ENCODE measurements at regions not wholly inside any gene's neighbourhood (a gene's known extent, or its start where the extent isn't known, plus 50 kb on each side); places are given as distances from the start of the nearest gene placed in this dataset.
"Not testable (repeated sequence)": the region's sequence is repeated elsewhere in the genome, so short reads cannot be mapped to it uniquely, and the experiment has no call there.

GRCh38 chr9:100813871-100814270, 214.7 kb upstream of the PLPPR1 start:
- no peak for DNase-seq (ENCODE audit: low read depth)

- no peak for DNase-seq (ENCODE audit: low read depth)
These were observed 208.5 kb upstream of the PLPPR1 start for GRCh38 chr9:100819980-100820379.

- not testable (repeated sequence) for DNase-seq (ENCODE audit: low read depth)
These were observed 195.5 kb upstream of the PLPPR1 start for GRCh38 chr9:100833035-100833434.

- DNase-seq (ENCODE audit: low read depth), result no peak
These were observed 189.7 kb upstream of the PLPPR1 start for GRCh38 chr9:100838857-100839256.

GRCh38 chr9:100848726-100849125, 179.8 kb upstream of the PLPPR1 start:
- DNase-seq (ENCODE audit: low read depth), result no peak

- DNase-seq (ENCODE audit: low read depth), result no peak
These were observed 176.4 kb upstream of the PLPPR1 start for GRCh38 chr9:100852088-100852487.

GRCh38 chr9:100856238-100856637, 172.3 kb upstream of the PLPPR1 start:
- no peak for DNase-seq (ENCODE audit: low read depth)

GRCh38 chr9:100865111-100865510, 163.4 kb upstream of the PLPPR1 start:
- no peak for DNase-seq (ENCODE audit: low read depth)

GRCh38 chr9:100865648-100866047, 162.9 kb upstream of the PLPPR1 start:
- DNase-seq (ENCODE audit: low read depth), result no peak

- no peak for DNase-seq (ENCODE audit: low read depth)
These were observed 159.2 kb upstream of the PLPPR1 start for GRCh38 chr9:100869326-100869725.

GRCh38 chr9:100879884-100880283, 148.6 kb upstream of the PLPPR1 start:
- no peak for DNase-seq (ENCODE audit: low read depth)

- DNase-seq (ENCODE audit: low read depth), result no peak
These were observed 148.2 kb upstream of the PLPPR1 start for GRCh38 chr9:100880284-100880683.

GRCh38 chr9:100884518-100884917, 144.0 kb upstream of the PLPPR1 start:
- DNase-seq (ENCODE audit: low read depth), result no peak

- DNase-seq (ENCODE audit: low read depth), result no peak
These were observed 138.2 kb upstream of the PLPPR1 start for GRCh38 chr9:100890321-100890720.

GRCh38 chr9:100911273-100911672, 117.3 kb upstream of the PLPPR1 start:
- no peak for DNase-seq (ENCODE audit: low read depth)

- no peak for DNase-seq (ENCODE audit: low read depth)
These were observed 115.3 kb upstream of the PLPPR1 start for GRCh38 chr9:100913257-100913656.

GRCh38 chr9:100914266-100914665, 114.3 kb upstream of the PLPPR1 start:
- no peak for DNase-seq (ENCODE audit: low read depth)

- no peak for DNase-seq (ENCODE audit: low read depth)
These were observed 109.0 kb upstream of the PLPPR1 start for GRCh38 chr9:100919506-100919905.

- DNase-seq (ENCODE audit: low read depth), result no peak
These were observed 102.2 kb upstream of the PLPPR1 start for GRCh38 chr9:100926366-100926765.

GRCh38 chr9:100927763-100928162, 100.8 kb upstream of the PLPPR1 start:
- no peak for DNase-seq (ENCODE audit: low read depth)

GRCh38 chr9:100933656-100934055, 94.9 kb upstream of the PLPPR1 start:
- DNase-seq (ENCODE audit: low read depth), result peak; percentile 2

GRCh38 chr9:100937382-100937781, 91.1 kb upstream of the PLPPR1 start:
- DNase-seq (ENCODE audit: low read depth), result no peak

GRCh38 chr9:100938507-100938906, 90.0 kb upstream of the PLPPR1 start:
- no peak for DNase-seq (ENCODE audit: low read depth)

GRCh38 chr9:100939636-100940035, 88.9 kb upstream of the PLPPR1 start:
- DNase-seq (ENCODE audit: low read depth), result no peak

- DNase-seq (ENCODE audit: low read depth), result no peak
These were observed 69.3 kb upstream of the PLPPR1 start for GRCh38 chr9:100959226-100959625.
